ENCODE measurements at regions not wholly inside any gene's neighbourhood (a gene's known extent, or its start where the extent isn't known, plus 50 kb on each side); places are given as distances from the start of the nearest gene placed in this dataset.

DNA sequence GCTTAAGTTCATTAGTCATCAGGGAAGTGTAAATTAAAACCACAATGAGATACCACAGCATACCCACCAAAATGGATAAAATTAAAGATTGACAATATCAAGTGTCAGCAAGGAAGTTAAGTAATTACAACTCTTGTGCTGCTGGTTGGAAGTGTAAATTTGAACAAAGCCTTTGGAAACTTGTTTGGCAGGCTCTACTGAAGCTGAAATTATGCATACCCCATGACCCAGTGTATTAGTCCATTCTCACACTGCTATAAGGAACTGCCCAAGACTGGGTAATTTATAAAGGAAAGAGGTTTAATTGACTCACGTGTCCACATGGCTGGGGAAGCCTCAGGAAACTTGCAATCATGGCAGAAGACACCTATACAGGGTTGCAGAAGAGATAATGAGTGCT is 196.1 kb downstream of the PDCD6IP start:
- intact Hi-C loops (cut with micrococcal nuclease; ENCODE audit: unreplicated experiment) = no loop called here
- Mint-ChIP-seq H3K4me1 (ENCODE audit: low read depth, unreplicated experiment) (no peaks in the 10 kb centered on the region), H3K9me3 (ENCODE audit: low read depth, unreplicated experiment) (peaks cover 4% of the 10 kb centered on the region), H3K27ac (ENCODE audit: unreplicated experiment) (no peak overlapping the region), H3K36me3 (ENCODE audit: insufficient read depth, unreplicated experiment) (no peaks in the 10 kb centered on the region), H3K27me3 (ENCODE audit: unreplicated experiment) (no peaks in the 10 kb centered on the region), H3K4me3 (ENCODE audit: low read depth, unreplicated experiment) (no peak overlapping the region)
- TF ChIP-seq, protein P1, sequence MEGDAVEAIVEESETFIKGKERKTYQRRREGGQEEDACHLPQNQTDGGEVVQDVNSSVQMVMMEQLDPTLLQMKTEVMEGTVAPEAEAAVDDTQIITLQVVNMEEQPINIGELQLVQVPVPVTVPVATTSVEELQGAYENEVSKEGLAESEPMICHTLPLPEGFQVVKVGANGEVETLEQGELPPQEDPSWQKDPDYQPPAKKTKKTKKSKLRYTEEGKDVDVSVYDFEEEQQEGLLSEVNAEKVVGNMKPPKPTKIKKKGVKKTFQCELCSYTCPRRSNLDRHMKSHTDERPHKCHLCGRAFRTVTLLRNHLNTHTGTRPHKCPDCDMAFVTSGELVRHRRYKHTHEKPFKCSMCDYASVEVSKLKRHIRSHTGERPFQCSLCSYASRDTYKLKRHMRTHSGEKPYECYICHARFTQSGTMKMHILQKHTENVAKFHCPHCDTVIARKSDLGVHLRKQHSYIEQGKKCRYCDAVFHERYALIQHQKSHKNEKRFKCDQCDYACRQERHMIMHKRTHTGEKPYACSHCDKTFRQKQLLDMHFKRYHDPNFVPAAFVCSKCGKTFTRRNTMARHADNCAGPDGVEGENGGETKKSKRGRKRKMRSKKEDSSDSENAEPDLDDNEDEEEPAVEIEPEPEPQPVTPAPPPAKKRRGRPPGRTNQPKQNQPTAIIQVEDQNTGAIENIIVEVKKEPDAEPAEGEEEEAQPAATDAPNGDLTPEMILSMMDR (IDR thresholded peaks at IDR 0.05; ENCODE audit: unreplicated experiment) = no peak
- no peak for DNase-seq
- no TSS peak for BruUV-seq (replicated peaks)
- CTCF ChIA-PET = no interaction called here

DNA sequence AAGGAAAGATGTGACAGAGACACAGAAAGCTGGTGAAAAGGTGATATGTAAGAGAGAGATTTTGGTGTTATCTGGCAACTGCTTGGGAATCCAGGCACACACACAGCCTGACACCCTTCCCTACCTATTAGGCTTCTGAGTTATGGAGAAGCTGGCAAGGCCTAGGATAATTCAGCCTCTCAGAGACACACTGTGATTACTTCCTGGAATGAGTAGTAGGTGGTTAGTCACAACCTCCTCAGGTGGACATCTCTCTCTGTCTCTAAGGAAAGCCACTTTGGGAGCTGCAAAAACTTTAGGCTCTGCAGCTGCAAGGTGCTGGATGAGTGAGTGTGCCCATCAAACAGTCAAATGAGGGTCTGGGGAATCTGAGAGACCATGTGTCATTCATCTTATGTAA is 201.9 kb downstream of the PDCD6IP start:
- Mint-ChIP-seq H3K4me1 (ENCODE audit: low read depth, unreplicated experiment) (no peaks in the 10 kb centered on the region), H3K9me3 (ENCODE audit: low read depth, unreplicated experiment) (peaks cover 4% of the 10 kb centered on the region), H3K4me3 (ENCODE audit: low read depth, unreplicated experiment) (no peak overlapping the region), H3K27ac (ENCODE audit: unreplicated experiment) (no peak overlapping the region), H3K27me3 (ENCODE audit: unreplicated experiment) (no peaks in the 10 kb centered on the region), H3K36me3 (ENCODE audit: insufficient read depth, unreplicated experiment) (no peaks in the 10 kb centered on the region)
- intact Hi-C loops (cut with micrococcal nuclease; ENCODE audit: unreplicated experiment) = no loop called here
- CTCF ChIA-PET = no interaction called here
- no peak for DNase-seq
- BruUV-seq (replicated peaks) = no TSS peak
- TF ChIP-seq, protein P1 (IDR thresholded peaks at IDR 0.05; ENCODE audit: unreplicated experiment) = no peak

DNA sequence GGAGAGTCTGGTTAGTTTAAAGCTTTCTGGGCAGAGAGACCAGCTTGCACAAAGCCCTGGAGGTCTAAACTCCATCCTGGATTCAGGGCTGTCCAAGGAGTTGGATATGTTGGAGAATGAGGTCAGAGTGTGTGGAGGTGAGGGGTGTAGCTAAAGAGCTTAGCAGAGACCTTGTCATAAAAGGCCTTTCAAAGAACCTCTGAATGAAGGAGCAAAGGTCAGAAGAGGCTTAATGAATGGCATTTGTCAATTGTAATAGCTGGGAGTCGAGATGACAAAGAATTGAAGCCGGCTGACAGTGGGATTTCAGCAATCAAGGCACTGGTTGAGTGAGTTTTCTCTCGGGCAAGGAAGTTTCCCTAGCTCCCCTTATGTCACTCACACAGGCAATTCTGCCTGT is 202.6 kb downstream of the PDCD6IP start:
- Mint-ChIP-seq H3K4me1 (ENCODE audit: low read depth, unreplicated experiment) (no peaks in the 10 kb centered on the region), H3K9me3 (ENCODE audit: low read depth, unreplicated experiment) (peaks cover 4% of the 10 kb centered on the region), H3K27ac (ENCODE audit: unreplicated experiment) (no peak overlapping the region), H3K4me3 (ENCODE audit: low read depth, unreplicated experiment) (no peak overlapping the region), H3K27me3 (ENCODE audit: unreplicated experiment) (no peaks in the 10 kb centered on the region), H3K36me3 (ENCODE audit: insufficient read depth, unreplicated experiment) (no peaks in the 10 kb centered on the region)
- CTCF ChIA-PET = no interaction called here
- BruUV-seq (replicated peaks) = no TSS peak
- intact Hi-C loops (cut with micrococcal nuclease; ENCODE audit: unreplicated experiment) = no loop called here
- no peak for DNase-seq
- TF ChIP-seq, protein P1 (IDR thresholded peaks at IDR 0.05; ENCODE audit: unreplicated experiment) = no peak

DNA sequence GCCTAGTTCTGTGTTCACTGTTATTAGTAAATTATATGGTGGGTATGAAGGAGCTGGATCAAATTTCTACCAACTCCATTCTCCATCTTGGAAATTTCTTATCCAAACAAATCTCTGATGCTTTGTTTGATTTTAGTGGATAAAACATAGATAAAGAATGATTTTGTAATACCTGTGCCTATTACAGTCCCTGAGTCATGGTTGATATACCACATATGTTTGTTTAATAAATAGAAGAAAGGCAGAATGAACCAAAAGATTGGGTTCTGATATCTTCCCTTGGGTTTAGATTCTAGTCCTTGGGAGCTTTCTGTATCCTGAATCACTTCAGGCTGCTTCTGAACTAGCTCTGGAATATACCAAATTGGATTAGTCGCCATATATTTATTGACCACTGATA is 203.6 kb downstream of the PDCD6IP start:
- Mint-ChIP-seq H3K27ac (ENCODE audit: unreplicated experiment) (no peak overlapping the region), H3K9me3 (ENCODE audit: low read depth, unreplicated experiment) (no peaks in the 10 kb centered on the region), H3K4me1 (ENCODE audit: low read depth, unreplicated experiment) (no peaks in the 10 kb centered on the region), H3K4me3 (ENCODE audit: low read depth, unreplicated experiment) (no peak overlapping the region), H3K36me3 (ENCODE audit: insufficient read depth, unreplicated experiment) (no peaks in the 10 kb centered on the region), H3K27me3 (ENCODE audit: unreplicated experiment) (no peaks in the 10 kb centered on the region)
- CTCF ChIA-PET = no interaction called here
- no peak for DNase-seq
- no TSS peak for BruUV-seq (replicated peaks)
- intact Hi-C loops (cut with micrococcal nuclease; ENCODE audit: unreplicated experiment) = no loop called here
- TF ChIP-seq, protein P1 (IDR thresholded peaks at IDR 0.05; ENCODE audit: unreplicated experiment) = no peak

All from Calu3 (cell line).